Right atrium auricular region (tissue), 2 donors: ENCODE measurements at regions not wholly inside any gene's neighbourhood (a gene's known extent, or its start where the extent isn't known, plus 50 kb on each side); places are given as distances from the start of the nearest gene placed in this dataset.

Source experiments
- DNase-seq: peaks from one replicate; pipeline ENCODE4 v3.0.0-alpha.2; 2019; ENCODE audit warnings: low spot score
- H3K27ac ChIP-seq, 2 donors: fragments of 200-600 bp; sonication (generic); 1 replicate in 1 of 2; 2 replicates in 1 of 2; pipeline ENCODE4 v1.5.1; 2016 to 2019
- H3K27me3 ChIP-seq, 2 donors: fragments of 200-600 bp; sonication (generic); one replicate each; pipeline versions ENCODE4 v1.5.1 to v1.6.0; 2017 to 2019
- H3K36me3 ChIP-seq: fragments of 200-600 bp; sonication (generic); one replicate; pipeline ENCODE4 v1.5.1; 2016
- H3K4me1 ChIP-seq, 2 donors: fragments of 200-600 bp; sonication (generic); one replicate each; pipeline versions ENCODE4 v1.5.1 to v1.6.0; 2017 to 2019
- H3K4me3 ChIP-seq, 2 donors: fragments of 200-600 bp; sonication (generic); 1 replicate in 1 of 2; 2 replicates in 1 of 2; pipeline ENCODE4 v1.5.1; 2017 to 2019; ENCODE audit warnings: mild to moderate bottlenecking in 1 of 2, moderate library complexity in 1 of 2
- H3K9me3 ChIP-seq, 2 donors: fragments of 200-600 bp; sonication (generic); one replicate each; pipeline ENCODE4 v1.5.1; 2019
- CTCF ChIP-seq, 2 donors: fragments of 200-600 bp; sonication (generic); IDR thresholded peaks; one replicate each; pipeline ENCODE4 v1.5.1; 2019; ENCODE audit warnings: antibody characterized with exemption in 2 of 2

- no peak for DNase-seq
- no peaks in the 10 kb centered on the region for H3K9me3 ChIP-seq
- no peaks in the 10 kb centered on the region for H3K36me3 ChIP-seq
- H3K27me3 ChIP-seq, result no peaks in the 10 kb centered on the region
- TF ChIP-seq CTCF (IDR thresholded peaks at IDR 0.05), result no peak
- no peak overlapping the region for H3K27ac ChIP-seq
- H3K4me1 ChIP-seq, result no peaks in the 10 kb centered on the region
- H3K4me3 ChIP-seq, result no peak overlapping the region
Measured at GRCh38 chr9:18052060-18052459, 421.9 kb upstream of the ADAMTSL1 start.

GRCh38 chr9:18056269-18056992, 417.5 kb upstream of the ADAMTSL1 start:
- DNase-seq, result no peak
- H3K36me3 ChIP-seq, result no peaks in the 10 kb centered on the region
- no peaks in the 10 kb centered on the region for H3K4me1 ChIP-seq
- H3K27ac ChIP-seq, result no peak overlapping the region
- H3K9me3 ChIP-seq, result no peaks in the 10 kb centered on the region
- no peak for TF ChIP-seq CTCF (IDR thresholded peaks at IDR 0.05)
- no peak overlapping the region for H3K4me3 ChIP-seq
- no peaks in the 10 kb centered on the region for H3K27me3 ChIP-seq

GRCh38 chr9:18056993-18057369, 417.0 kb upstream of the ADAMTSL1 start:
- TF ChIP-seq CTCF (IDR thresholded peaks at IDR 0.05), result no peak
- Histone ChIP-seq H3K9me3 (no peaks in the 10 kb centered on the region), H3K27ac (no peak overlapping the region), H3K4me3 (no peak overlapping the region), H3K36me3 (no peaks in the 10 kb centered on the region), H3K27me3 (no peaks in the 10 kb centered on the region), H3K4me1 (no peaks in the 10 kb centered on the region)
- no peak for DNase-seq

- Histone ChIP-seq H3K27me3 (no peaks in the 10 kb centered on the region), H3K36me3 (no peaks in the 10 kb centered on the region), H3K27ac (no peak overlapping the region), H3K4me3 (no peak overlapping the region), H3K4me1 (no peaks in the 10 kb centered on the region), H3K9me3 (no peaks in the 10 kb centered on the region)
- no peak for TF ChIP-seq CTCF (IDR thresholded peaks at IDR 0.05)
- no peak for DNase-seq
Measured at GRCh38 chr9:18058564-18059442, 415.1 kb upstream of the ADAMTSL1 start.

- Histone ChIP-seq H3K27me3 (no peaks in the 10 kb centered on the region), H3K9me3 (no peaks in the 10 kb centered on the region), H3K4me1 (no peaks in the 10 kb centered on the region), H3K27ac (no peak overlapping the region), H3K36me3 (no peaks in the 10 kb centered on the region), H3K4me3 (no peak overlapping the region)
- DNase-seq, result no peak
- TF ChIP-seq CTCF (IDR thresholded peaks at IDR 0.05), result no peak
Measured at GRCh38 chr9:18059447-18059846, 414.5 kb upstream of the ADAMTSL1 start.
